Progenitor cell of endocrine pancreas (in vitro differentiated cells): ENCODE measurements at regions not wholly inside any gene's neighbourhood (a gene's known extent, or its start where the extent isn't known, plus 50 kb on each side); places are given as distances from the start of the nearest gene placed in this dataset.

Experiments used
- DNase-seq: peaks from one replicate; pipeline ENCODE4 v3.0.0; 2021; ENCODE audit warnings: low spot score; ENCODE audit not compliant: unreplicated experiment
- H3K27ac Mint-ChIP-seq: 2 replicates; pipeline ENCODE4 v1.8.0; 2021; ENCODE audit warnings: mild to moderate bottlenecking, moderate library complexity, mixed read lengths
- H3K27me3 Mint-ChIP-seq: 2 replicates; pipeline ENCODE4 v1.8.0; 2021; ENCODE audit warnings: mixed read lengths
- H3K36me3 Mint-ChIP-seq: 2 replicates; pipeline ENCODE4 v1.8.0; 2022; ENCODE audit warnings: mixed read lengths; ENCODE audit not compliant: insufficient read depth
- H3K4me1 Mint-ChIP-seq: 2 replicates; pipeline ENCODE4 v1.8.0; 2021; ENCODE audit warnings: low read depth, mixed read lengths
- H3K4me3 Mint-ChIP-seq: 2 replicates; pipeline ENCODE4 v1.8.0; 2021; ENCODE audit warnings: low read depth, mild to moderate bottlenecking, moderate library complexity, mixed read lengths
- H3K9me3 Mint-ChIP-seq: 2 replicates; pipeline ENCODE4 v1.8.0; 2021; ENCODE audit warnings: low read depth, mixed read lengths
- CTCF ChIP-seq: fragments of 200-600 bp; sonication (generic); IDR thresholded peaks from one replicate; pipeline ENCODE4 v1.5.0; 2021; ENCODE audit warnings: antibody characterized with exemption, mild to moderate bottlenecking; ENCODE audit not compliant: unreplicated experiment

- H3K36me3 Mint-ChIP-seq, result no peaks in the 10 kb centered on the region
- H3K27me3 Mint-ChIP-seq, result no peaks in the 10 kb centered on the region
- no peak for DNase-seq
- H3K27ac Mint-ChIP-seq, result no peak overlapping the region
- no peaks in the 10 kb centered on the region for H3K9me3 Mint-ChIP-seq
- no peak for TF ChIP-seq CTCF
- no peak overlapping the region for H3K4me3 Mint-ChIP-seq
- peaks cover 8% of the 10 kb centered on the region for H3K4me1 Mint-ChIP-seq
Measured at GRCh38 chr4:31108762-31109161, 388.6 kb downstream of the PCDH7 start.

GRCh38 chr4:31111790-31112189, 391.6 kb downstream of the PCDH7 start:
- TF ChIP-seq CTCF, result no peak

GRCh38 chr4:31114816-31115215, 394.6 kb downstream of the PCDH7 start:
- Mint-ChIP-seq H3K27ac (no peak overlapping the region), H3K27me3 (no peaks in the 10 kb centered on the region), H3K36me3 (no peaks in the 10 kb centered on the region), H3K4me3 (no peak overlapping the region), H3K4me1 (no peaks in the 10 kb centered on the region), H3K9me3 (no peaks in the 10 kb centered on the region)
- no peak for TF ChIP-seq CTCF
- DNase-seq, result no peak

More at GRCh38 chr4:31111790-31112189, 391.6 kb downstream of the PCDH7 start:
- no peak for DNase-seq
- no peaks in the 10 kb centered on the region for H3K27me3 Mint-ChIP-seq
- H3K9me3 Mint-ChIP-seq, result no peaks in the 10 kb centered on the region
- no peak overlapping the region for H3K4me3 Mint-ChIP-seq
- H3K36me3 Mint-ChIP-seq, result no peaks in the 10 kb centered on the region
- no peaks in the 10 kb centered on the region for H3K4me1 Mint-ChIP-seq
- no peak overlapping the region for H3K27ac Mint-ChIP-seq

- H3K9me3 Mint-ChIP-seq, result no peaks in the 10 kb centered on the region
- no peak overlapping the region for H3K27ac Mint-ChIP-seq
Measured at GRCh38 chr4:31124008-31124585, 403.9 kb downstream of the PCDH7 start.

GRCh38 chr4:31125061-31125460, 404.9 kb downstream of the PCDH7 start:
- no peak overlapping the region for H3K27ac Mint-ChIP-seq
- no peaks in the 10 kb centered on the region for H3K36me3 Mint-ChIP-seq
- H3K4me3 Mint-ChIP-seq, result no peak overlapping the region
- DNase-seq, result no peak
- no peaks in the 10 kb centered on the region for H3K9me3 Mint-ChIP-seq
- peaks cover 3% of the 10 kb centered on the region for H3K4me1 Mint-ChIP-seq
- H3K27me3 Mint-ChIP-seq, result peaks cover 6% of the 10 kb centered on the region
- TF ChIP-seq CTCF, result no peak

More at GRCh38 chr4:31124008-31124585, 403.9 kb downstream of the PCDH7 start:
- DNase-seq, result no peak
- Mint-ChIP-seq H3K36me3 (no peaks in the 10 kb centered on the region), H3K27me3 (peaks cover 4% of the 10 kb centered on the region), H3K4me3 (no peak overlapping the region), H3K4me1 (peaks cover 3% of the 10 kb centered on the region)
- no peak for TF ChIP-seq CTCF
